CD14-positive monocyte (primary cell): ENCODE measurements at regions not wholly inside any gene's neighbourhood (a gene's known extent, or its start where the extent isn't known, plus 50 kb on each side); places are given as distances from the start of the nearest gene placed in this dataset.

Experiments
- DNase-seq, 3 donors: peaks; one replicate each; pipeline ENCODE4 v3.0.0-alpha.2; 2011 to 2022
- H2AFZ ChIP-seq: 2 replicates; pipeline ENCODE4 v1.6.0; 2012; ENCODE audit warnings: mild to moderate bottlenecking, low read depth, low read length, inconsistent platforms; ENCODE audit not compliant: insufficient read depth, poor library complexity, severe bottlenecking
- H3K27ac ChIP-seq, 2 donors: 1 replicate in 1 of 2; 2 replicates in 1 of 2; pipeline ENCODE4 v1.5.1; 2012 to 2013; ENCODE audit warnings: low read length in 2 of 2, control low read depth in 1 of 2, inconsistent platforms in 1 of 2, low read depth in 1 of 2, mild to moderate bottlenecking in 1 of 2
- H3K27me3 ChIP-seq, 2 donors: one replicate each; pipeline versions ENCODE4 v1.6.0 to v1.6.1; 2011 to 2013; ENCODE audit warnings: low read length in 2 of 2; ENCODE audit not compliant: control insufficient read depth in 2 of 2, insufficient read depth in 2 of 2
- H3K36me3 ChIP-seq, 2 donors: replicated peaks in 1 of 2; 1 replicate in 1 of 2; 2 replicates in 1 of 2; pipeline versions ENCODE4 v1.5.1 to v1.6.1; 2012 to 2013; ENCODE audit warnings: low read length in 2 of 2, control low read depth in 1 of 2, inconsistent platforms in 1 of 2, mild to moderate bottlenecking in 1 of 2; ENCODE audit not compliant: insufficient read depth in 2 of 2, control insufficient read depth in 1 of 2
- H3K4me1 ChIP-seq, 2 donors: 1 replicate in 1 of 2; 2 replicates in 1 of 2; pipeline versions ENCODE4 v1.5.1 to v1.6.1; 2012 to 2013; ENCODE audit warnings: low read length in 2 of 2, control low read depth in 1 of 2, inconsistent platforms in 1 of 2, mild to moderate bottlenecking in 1 of 2, moderate library complexity in 1 of 2; ENCODE audit not compliant: insufficient read depth in 2 of 2, control insufficient read depth in 1 of 2
- H3K4me2 ChIP-seq: replicated peaks from 2 replicates; pipeline ENCODE3; 2012; ENCODE audit warnings: low read length, moderate library complexity, mild to moderate bottlenecking; ENCODE audit not compliant: poor library complexity, severe bottlenecking; ENCODE audit errors: extremely low read depth
- H3K4me3 ChIP-seq, 3 experiments: fragments of 200-600 bp in 1 of 3; sonication (generic) in 1 of 3; replicated peaks in 1 of 3; 1 replicate in 2 of 3; 2 replicates in 1 of 3; pipeline ENCODE4 v1.5.1; 2011 to 2013; ENCODE audit warnings: low read length in 3 of 3, mild to moderate bottlenecking in 3 of 3, control low read depth in 2 of 3, low read depth in 2 of 3, inconsistent platforms in 1 of 3, moderate library complexity in 1 of 3
- H3K79me2 ChIP-seq: 2 replicates; pipeline ENCODE4 v1.6.0; 2012; ENCODE audit warnings: mild to moderate bottlenecking, control low read depth, inconsistent platforms, low read length, moderate library complexity; ENCODE audit not compliant: insufficient read depth
- H3K9ac ChIP-seq: 2 replicates; pipeline ENCODE4 v1.6.0; 2017; ENCODE audit warnings: low read length, mild to moderate bottlenecking; ENCODE audit not compliant: insufficient read depth, poor library complexity, severe bottlenecking
- H3K9me3 ChIP-seq, 2 donors: replicated peaks in 1 of 2; 1 replicate in 1 of 2; 2 replicates in 1 of 2; pipeline versions ENCODE4 v1.5.1 to v1.6.1; 2012 to 2013; ENCODE audit warnings: low read length in 2 of 2, control low read depth in 1 of 2; ENCODE audit not compliant: control insufficient read depth in 1 of 2, insufficient read depth in 1 of 2
- H4K20me1 ChIP-seq: 2 replicates; pipeline ENCODE4 v1.6.0; 2012; ENCODE audit warnings: mild to moderate bottlenecking, low read length, control low read depth, moderate library complexity; ENCODE audit not compliant: insufficient read depth
- H3K27ac Mint-ChIP-seq, 7 donors: one replicate each; pipeline ENCODE4 v1.8.0; 2020; ENCODE audit warnings: mild to moderate bottlenecking in 7 of 7, mixed read lengths in 7 of 7, moderate library complexity in 6 of 7, inconsistent platforms in 2 of 7
- H3K27me3 Mint-ChIP-seq, 3 donors: one replicate each; pipeline ENCODE4 v1.8.0; 2021 to 2022; ENCODE audit warnings: low read depth in 3 of 3, mild to moderate bottlenecking in 3 of 3, mixed read lengths in 3 of 3, moderate library complexity in 3 of 3, inconsistent platforms in 1 of 3
- H3K36me3 Mint-ChIP-seq, 2 donors: one replicate each; pipeline ENCODE4 v1.8.0; 2020; ENCODE audit warnings: mixed read lengths in 2 of 2, inconsistent platforms in 1 of 2, mild to moderate bottlenecking in 1 of 2
- H3K4me1 Mint-ChIP-seq: one replicate; pipeline ENCODE4 v1.8.0; 2020; ENCODE audit warnings: mild to moderate bottlenecking, mixed read lengths
- H3K4me3 Mint-ChIP-seq, 2 donors: one replicate each; pipeline ENCODE4 v1.8.0; 2020; ENCODE audit warnings: mild to moderate bottlenecking in 2 of 2, mixed read lengths in 2 of 2, moderate library complexity in 1 of 2
- H3K9me3 Mint-ChIP-seq, 7 donors: one replicate each; pipeline ENCODE4 v1.8.0; 2020 to 2022; ENCODE audit warnings: mixed read lengths in 7 of 7, mild to moderate bottlenecking in 6 of 7, moderate library complexity in 6 of 7, inconsistent platforms in 2 of 7
- WGBS: methylation state at CpG from one replicate; pipeline ENCODE4 v1.1.5; 2013; ENCODE audit warnings: missing lambda C conversion rate; ENCODE audit not compliant: insufficient coverage; 5-methylcytosine and 5-hydroxymethylcytosine counted together
- intact Hi-C, 2 donors: fragments of 100-400 bp; cut with micrococcal nuclease; formaldehyde crosslinking; loops; one replicate each; pipeline versions ENCODE4 v1.15.0 to v1.15.1; 2023
- TF ChIP-seq, protein P1 (sequence below): fragments of 200-600 bp; IDR thresholded peaks from one replicate; pipeline ENCODE4 v1.8.0; 2022; ENCODE audit warnings: antibody characterized with exemption, mild to moderate bottlenecking

DNA sequence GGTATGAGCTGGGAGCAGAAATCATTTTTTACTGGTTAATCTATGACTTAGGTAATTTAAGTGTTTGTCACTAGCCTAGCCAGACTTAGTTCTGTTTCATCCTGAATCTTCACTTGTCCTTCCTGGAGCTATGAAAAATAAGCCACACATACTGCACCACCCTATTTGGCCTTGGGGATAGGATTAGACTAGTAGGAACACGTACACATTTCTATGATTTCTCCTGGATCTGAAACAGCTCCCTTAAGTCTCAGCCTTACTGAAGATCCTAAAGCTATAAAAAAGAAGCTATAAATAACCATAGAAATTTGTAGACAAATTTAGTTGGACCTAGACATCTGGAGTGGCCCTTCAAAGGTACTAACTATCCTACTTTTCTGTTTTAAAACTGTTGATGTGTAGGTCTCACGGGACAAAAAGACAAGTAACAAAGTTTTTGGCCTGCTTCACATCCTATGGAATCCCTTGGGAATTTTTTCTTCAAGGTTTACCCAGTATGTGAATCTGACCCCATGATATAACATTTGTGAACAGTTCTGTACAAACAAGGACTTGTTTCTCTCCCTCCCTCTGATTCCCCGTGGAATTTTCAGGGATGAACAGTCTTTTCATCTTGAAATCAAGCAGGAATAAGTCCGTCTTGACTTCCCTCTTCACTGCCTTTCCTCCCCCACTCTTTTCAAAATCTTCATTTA is 275.0 kb downstream of the FAM76B start:
- Histone ChIP-seq H3K27me3 (no peaks in the 10 kb centered on the region), H3K79me2 (no peaks in the 10 kb centered on the region), H3K4me3 (no peak overlapping the region), H4K20me1 (no peaks in the 10 kb centered on the region), H3K9ac (no peak overlapping the region), H3K9me3 (no peaks in the 10 kb centered on the region), H3K4me1 (no peaks in the 10 kb centered on the region), H2AFZ (no peak overlapping the region), H3K36me3 (no peaks in the 10 kb centered on the region), H3K4me2 (no peak overlapping the region), H3K27ac (no peak overlapping the region)
- H3K36me3 Mint-ChIP-seq, result no peaks in the 10 kb centered on the region
- no peak overlapping the region for H3K4me3 Mint-ChIP-seq
- peaks cover 1 to 5% (median 2%) of the 10 kb centered on the region in 3 donors for H3K27me3 Mint-ChIP-seq
- H3K27ac Mint-ChIP-seq, result no peak overlapping the region
- H3K4me1 Mint-ChIP-seq, result peaks cover 6% of the 10 kb centered on the region
- no peak for DNase-seq
- WGBS, result 100% methylated on average over 1 of the region's 4 CpGs
- intact Hi-C loops, result no loop called here
- TF ChIP-seq, protein P1, sequence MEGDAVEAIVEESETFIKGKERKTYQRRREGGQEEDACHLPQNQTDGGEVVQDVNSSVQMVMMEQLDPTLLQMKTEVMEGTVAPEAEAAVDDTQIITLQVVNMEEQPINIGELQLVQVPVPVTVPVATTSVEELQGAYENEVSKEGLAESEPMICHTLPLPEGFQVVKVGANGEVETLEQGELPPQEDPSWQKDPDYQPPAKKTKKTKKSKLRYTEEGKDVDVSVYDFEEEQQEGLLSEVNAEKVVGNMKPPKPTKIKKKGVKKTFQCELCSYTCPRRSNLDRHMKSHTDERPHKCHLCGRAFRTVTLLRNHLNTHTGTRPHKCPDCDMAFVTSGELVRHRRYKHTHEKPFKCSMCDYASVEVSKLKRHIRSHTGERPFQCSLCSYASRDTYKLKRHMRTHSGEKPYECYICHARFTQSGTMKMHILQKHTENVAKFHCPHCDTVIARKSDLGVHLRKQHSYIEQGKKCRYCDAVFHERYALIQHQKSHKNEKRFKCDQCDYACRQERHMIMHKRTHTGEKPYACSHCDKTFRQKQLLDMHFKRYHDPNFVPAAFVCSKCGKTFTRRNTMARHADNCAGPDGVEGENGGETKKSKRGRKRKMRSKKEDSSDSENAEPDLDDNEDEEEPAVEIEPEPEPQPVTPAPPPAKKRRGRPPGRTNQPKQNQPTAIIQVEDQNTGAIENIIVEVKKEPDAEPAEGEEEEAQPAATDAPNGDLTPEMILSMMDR, result no peak
- H3K9me3 Mint-ChIP-seq, result peaks cover 0 to 2% (median 0%) of the 10 kb centered on the region in 7 donors

DNA sequence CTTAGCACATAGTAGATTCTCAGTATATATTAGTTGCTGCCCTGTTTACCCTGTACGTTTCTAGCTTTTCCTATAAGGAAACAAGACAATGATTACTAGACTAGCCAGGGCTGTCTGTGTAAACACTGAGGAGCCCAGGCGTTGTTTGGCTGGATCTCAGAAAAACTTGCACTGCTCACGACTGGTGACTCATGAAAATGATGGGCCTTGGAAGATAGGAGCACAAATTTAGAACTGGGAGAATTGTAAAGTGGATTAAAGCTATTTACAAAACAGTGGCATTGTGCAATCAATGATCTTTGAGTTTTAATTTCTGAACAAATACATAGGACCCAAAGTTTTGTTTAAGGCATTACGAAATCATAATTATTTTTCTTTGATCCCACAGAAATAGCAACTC is 276.9 kb downstream of the FAM76B start:
- no peak overlapping the region for H3K27ac Mint-ChIP-seq
- intact Hi-C loops, result no loop called here
- H4K20me1 ChIP-seq, result no peaks in the 10 kb centered on the region

More for the DNA sequence above, 276.9 kb downstream of the FAM76B start:
- Histone ChIP-seq H3K4me1 (no peaks in the 10 kb centered on the region), H3K4me3 (no peak overlapping the region), H3K36me3 (no peaks in the 10 kb centered on the region), H3K27ac (no peak overlapping the region), H3K9me3 (no peaks in the 10 kb centered on the region), H3K27me3 (peaks cover 0 to 4% of the 10 kb centered on the region in 2 donors), H2AFZ (no peak overlapping the region), H3K79me2 (no peaks in the 10 kb centered on the region), H3K9ac (no peak overlapping the region), H3K4me2 (no peak overlapping the region)
- TF ChIP-seq, protein P1, result no peak
- H3K36me3 Mint-ChIP-seq, result no peaks in the 10 kb centered on the region
- H3K9me3 Mint-ChIP-seq, result peaks cover 0 to 2% (median 0%) of the 10 kb centered on the region in 7 donors
- H3K4me3 Mint-ChIP-seq, result no peak overlapping the region
- 100% methylated on average over 1 of the region's 4 CpGs for WGBS
- H3K27me3 Mint-ChIP-seq, result peaks cover 2 to 7% (median 3%) of the 10 kb centered on the region in 3 donors
- peaks cover 6% of the 10 kb centered on the region for H3K4me1 Mint-ChIP-seq
- DNase-seq, result no peak
